Naive B cell (primary cell): ENCODE measurements at regions not wholly inside any gene's neighbourhood (a gene's known extent, or its start where the extent isn't known, plus 50 kb on each side); places are given as distances from the start of the nearest gene placed in this dataset.

Experiments
- ATAC-seq, 2 donors: fragments of 150-1000 bp; cut with Tn5 transposase; 2 replicates each; pipeline ENCODE4 v1.10.0; 2021; ENCODE audit warnings: low read depth in 2 of 2, mild to moderate bottlenecking in 2 of 2, moderate library complexity in 2 of 2
- DNase-seq: peaks from one replicate; pipeline ENCODE4 v3.0.0; 2022
- H3K27ac Mint-ChIP-seq, 6 donors: one replicate each; pipeline ENCODE4 v1.8.0; 2020 to 2022; ENCODE audit warnings: mild to moderate bottlenecking in 6 of 6, mixed read lengths in 6 of 6, moderate library complexity in 5 of 6, inconsistent platforms in 2 of 6
- H3K27me3 Mint-ChIP-seq, 3 donors: one replicate each; pipeline ENCODE4 v1.8.0; 2021 to 2022; ENCODE audit warnings: mixed read lengths in 3 of 3, mild to moderate bottlenecking in 1 of 3
- H3K36me3 Mint-ChIP-seq, 2 donors: one replicate each; pipeline ENCODE4 v1.8.0; 2020 to 2022; ENCODE audit warnings: mixed read lengths in 2 of 2, inconsistent platforms in 1 of 2, mild to moderate bottlenecking in 1 of 2
- H3K4me1 Mint-ChIP-seq, 3 donors: one replicate each; pipeline ENCODE4 v1.8.0; 2020 to 2022; ENCODE audit warnings: mixed read lengths in 3 of 3, inconsistent platforms in 1 of 3, mild to moderate bottlenecking in 1 of 3, moderate library complexity in 1 of 3
- H3K4me3 Mint-ChIP-seq, 8 donors: one replicate each; pipeline ENCODE4 v1.8.0; 2020 to 2022; ENCODE audit warnings: mild to moderate bottlenecking in 8 of 8, mixed read lengths in 8 of 8, moderate library complexity in 8 of 8, inconsistent platforms in 2 of 8
- H3K9me3 Mint-ChIP-seq, 7 donors: one replicate each; pipeline ENCODE4 v1.8.0; 2020 to 2022; ENCODE audit warnings: mixed read lengths in 7 of 7, mild to moderate bottlenecking in 5 of 7, inconsistent platforms in 2 of 7, moderate library complexity in 1 of 7

DNA sequence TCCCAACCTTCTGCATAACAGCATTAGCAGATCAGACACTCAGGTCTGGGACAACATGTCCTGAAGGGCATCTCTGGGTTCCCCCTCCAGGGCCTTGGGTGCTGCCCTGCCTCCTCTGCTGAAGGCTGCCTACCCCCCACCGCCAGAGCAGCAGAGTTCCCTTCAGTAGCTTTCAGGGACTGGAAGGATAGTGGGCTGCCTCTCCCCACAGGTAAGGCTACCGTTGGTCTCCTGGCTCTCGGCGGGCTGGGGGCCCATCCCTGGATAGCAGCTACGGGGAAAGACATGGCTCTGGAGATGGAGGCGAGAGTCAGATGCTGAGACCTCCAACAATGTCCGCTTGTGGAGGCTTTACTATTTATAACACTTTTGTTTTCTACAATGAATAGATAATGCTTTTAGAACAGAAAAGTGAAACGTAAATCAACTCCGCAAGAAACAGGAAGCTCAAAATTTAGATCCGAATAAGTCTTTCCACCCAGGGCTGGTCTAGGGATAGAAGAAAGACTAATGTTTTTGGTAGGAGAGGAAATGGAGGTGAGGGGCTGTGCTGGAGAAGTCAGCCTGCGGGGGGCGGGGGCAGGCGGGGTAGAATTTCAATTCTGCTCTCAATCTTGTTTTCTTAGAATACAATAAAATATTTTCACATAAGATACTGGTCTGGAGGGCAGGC lies 58.4 kb downstream of the ARL4C start:
- peak; percentile 65 to 70 for ATAC-seq
- no peaks in the 10 kb centered on the region for H3K27me3 Mint-ChIP-seq

DNA sequence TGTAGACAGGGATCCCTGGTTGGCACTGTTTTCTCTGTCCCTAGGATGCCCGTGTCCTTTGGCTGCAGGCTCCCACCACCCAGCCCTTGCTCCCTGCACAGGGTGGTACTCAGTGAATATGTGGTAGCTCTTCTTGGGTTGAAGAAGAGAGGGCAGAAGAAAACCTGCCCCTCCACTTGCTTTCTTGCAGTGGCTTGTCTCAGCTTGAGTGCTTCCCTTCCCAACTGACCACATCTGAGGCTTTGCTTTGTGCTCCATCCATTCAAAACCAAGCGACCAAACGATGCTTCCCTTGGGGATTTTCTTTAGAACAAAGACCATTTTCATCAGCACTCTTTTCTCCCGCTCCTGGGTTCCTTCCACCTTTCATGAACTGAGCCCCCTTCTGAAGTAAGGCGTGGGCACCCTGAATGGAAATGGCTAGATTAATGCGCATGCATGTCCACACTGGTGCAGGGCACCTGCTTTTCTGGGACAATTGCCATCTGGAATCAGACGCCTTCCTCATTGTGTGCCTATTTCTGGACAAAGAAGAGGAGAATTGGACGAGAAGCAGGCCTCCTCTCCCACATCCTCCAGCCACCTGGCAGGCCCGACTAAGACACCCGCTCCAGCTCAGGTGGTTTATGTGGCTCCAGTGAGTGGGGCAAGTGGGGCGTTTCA lies 59.1 kb downstream of the ARL4C start:
- Mint-ChIP-seq H3K4me3 (peak overlapping the region in 7 of 8 donors; percentile 43 to 84 (median 59)), H3K4me1 (peaks cover 53 to 81% (median 75%) of the 10 kb centered on the region in 3 donors)
- ATAC-seq: no peak

More for the DNA sequence above, 58.4 kb downstream of the ARL4C start:
- no peak for DNase-seq
- H3K27ac Mint-ChIP-seq: peak overlapping the region; percentile 89 to 94 (median 92)
- peak overlapping the region; percentile 1 to 84 (median 76) for H3K4me3 Mint-ChIP-seq
- H3K36me3 Mint-ChIP-seq: peaks cover 4 to 7% of the 10 kb centered on the region in 2 donors
- H3K4me1 Mint-ChIP-seq: peaks cover 58 to 83% (median 82%) of the 10 kb centered on the region in 3 donors
- H3K9me3 Mint-ChIP-seq: peaks cover 0 to 5% (median 4%) of the 10 kb centered on the region in 7 donors

DNA sequence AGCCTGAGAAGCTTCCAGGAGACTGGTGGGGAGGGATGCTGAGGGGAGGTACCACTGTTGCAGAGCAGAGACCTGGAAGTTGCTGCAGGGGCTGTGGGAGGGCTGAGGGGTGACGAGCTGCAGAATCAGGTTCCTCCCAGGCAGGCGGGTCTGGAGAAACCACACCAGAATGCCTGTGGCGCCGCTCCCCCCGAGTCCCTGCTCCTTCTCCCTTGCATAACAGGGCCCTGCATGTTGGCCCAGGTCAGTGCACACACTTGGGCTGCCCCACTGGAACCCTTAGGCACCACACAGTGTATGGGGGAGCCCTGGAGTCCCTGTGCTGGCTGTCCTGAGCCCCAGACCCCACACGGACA lies 60.4 kb downstream of the ARL4C start:
- H3K9me3 Mint-ChIP-seq: peaks cover 0 to 5% (median 0%) of the 10 kb centered on the region in 7 donors

More for the DNA sequence above, 59.1 kb downstream of the ARL4C start:
- peaks cover 4 to 7% of the 10 kb centered on the region in 2 donors for H3K36me3 Mint-ChIP-seq
- peak overlapping the region in 5 of 6 donors; percentile 72 to 97 (median 89) for H3K27ac Mint-ChIP-seq
- peaks cover 0 to 5% (median 4%) of the 10 kb centered on the region in 7 donors for H3K9me3 Mint-ChIP-seq
- no peak for DNase-seq
- no peaks in the 10 kb centered on the region for H3K27me3 Mint-ChIP-seq

DNA sequence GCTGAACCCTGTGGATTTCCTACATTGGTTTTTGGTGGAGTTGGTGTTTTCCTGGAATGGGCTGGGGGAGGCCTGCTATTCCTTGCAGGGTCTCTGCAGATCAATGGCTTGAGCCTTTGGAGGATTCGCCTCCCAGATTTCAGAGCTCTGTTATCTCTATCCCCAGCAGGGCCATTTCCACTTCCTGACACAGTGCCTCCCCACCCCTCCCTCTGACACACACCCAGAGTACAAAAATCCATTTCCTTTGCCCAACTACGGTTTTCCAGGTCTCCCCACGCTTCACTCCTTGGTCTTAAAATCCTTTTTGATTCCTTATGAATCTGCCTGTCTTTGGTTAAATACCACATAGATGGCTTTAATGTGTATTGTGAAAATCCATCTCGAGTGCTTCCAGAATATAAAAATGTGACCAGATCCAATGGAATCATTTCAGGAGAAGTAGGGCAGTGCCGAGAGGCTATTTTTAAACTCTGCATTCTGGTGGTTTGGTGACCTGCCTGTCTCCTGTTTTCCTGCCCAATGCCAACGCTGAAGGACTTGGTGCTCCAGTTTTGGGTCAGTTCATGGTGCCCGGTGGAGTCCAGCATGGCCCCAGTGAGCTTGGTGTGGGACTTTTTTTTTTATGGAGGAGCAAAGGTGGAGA lies 60.9 kb downstream of the ARL4C start:
- ATAC-seq (no peak), DNase-seq (no peak)
- H3K27ac Mint-ChIP-seq: peak overlapping the region in 3 of 6 donors; percentile 43 to 53 (median 44)
- peak overlapping the region in 1 of 8 donors; percentile 44 for H3K4me3 Mint-ChIP-seq
- peaks cover 0 to 3% (median 0%) of the 10 kb centered on the region in 7 donors for H3K9me3 Mint-ChIP-seq
- peaks cover 43 to 69% (median 60%) of the 10 kb centered on the region in 3 donors for H3K4me1 Mint-ChIP-seq
- H3K27me3 Mint-ChIP-seq: no peaks in the 10 kb centered on the region
- peaks cover 0 to 4% of the 10 kb centered on the region in 2 donors for H3K36me3 Mint-ChIP-seq

More for the DNA sequence above, 60.4 kb downstream of the ARL4C start:
- H3K4me3 Mint-ChIP-seq: peak overlapping the region in 1 of 8 donors; percentile 84
- no peaks in the 10 kb centered on the region for H3K27me3 Mint-ChIP-seq
- peaks cover 44 to 70% (median 64%) of the 10 kb centered on the region in 3 donors for H3K4me1 Mint-ChIP-seq
- H3K27ac Mint-ChIP-seq: peak overlapping the region in 2 of 6 donors; percentile 44 to 74
- DNase-seq (no peak), ATAC-seq (no peak)
- peaks cover 0 to 7% of the 10 kb centered on the region in 2 donors for H3K36me3 Mint-ChIP-seq

DNA sequence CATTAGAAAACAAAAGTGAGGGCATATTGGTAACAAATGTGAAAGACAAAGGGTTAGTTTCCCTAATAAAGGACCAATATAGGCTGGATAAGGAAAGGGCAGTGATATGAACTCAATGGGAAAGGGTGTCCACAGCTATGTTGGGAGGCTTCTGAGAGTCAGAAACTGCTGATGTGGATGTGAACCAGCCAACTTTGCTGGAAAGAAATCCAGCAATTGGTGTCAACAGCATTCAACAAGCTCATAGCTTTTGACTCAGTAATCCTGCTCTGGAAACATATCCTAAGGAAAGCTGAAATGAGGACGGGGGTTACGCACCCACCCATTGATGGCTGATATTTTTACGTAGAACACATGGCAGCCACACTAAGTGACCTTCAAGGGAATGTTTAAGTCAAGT lies 63.7 kb downstream of the ARL4C start:
- Mint-ChIP-seq H3K9me3 (no peaks in the 10 kb centered on the region), H3K36me3 (no peaks in the 10 kb centered on the region), H3K27me3 (no peaks in the 10 kb centered on the region), H3K4me3 (no peak overlapping the region), H3K4me1 (peaks cover 39 to 63% (median 54%) of the 10 kb centered on the region in 3 donors), H3K27ac (peak overlapping the region in 4 of 6 donors; percentile 19 to 55 (median 36))
- ATAC-seq (no peak), DNase-seq (no peak)

DNA sequence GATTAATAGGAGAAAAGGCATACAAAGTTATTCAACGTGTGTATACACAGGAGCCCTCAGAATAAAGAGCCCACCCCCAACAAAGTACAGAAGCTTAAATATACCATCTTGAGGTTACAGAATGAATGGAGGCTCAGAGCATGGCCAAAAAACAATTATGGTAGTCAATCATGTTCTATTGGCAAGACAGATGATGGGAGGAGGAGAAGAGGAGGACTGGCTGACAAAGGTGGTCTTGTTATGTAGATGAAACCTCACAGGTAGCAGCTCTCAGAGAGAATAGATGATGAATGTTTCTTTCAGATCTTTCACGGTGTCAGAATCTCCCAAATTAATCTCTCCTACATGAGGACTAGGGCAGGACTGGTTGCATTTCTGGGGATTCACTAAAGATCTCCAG lies 66.0 kb downstream of the ARL4C start:
- DNase-seq (no peak), ATAC-seq (no peak)
- Mint-ChIP-seq H3K4me3 (peak overlapping the region in 1 of 8 donors; percentile 7), H3K36me3 (no peaks in the 10 kb centered on the region), H3K9me3 (no peaks in the 10 kb centered on the region), H3K27me3 (no peaks in the 10 kb centered on the region), H3K27ac (peak overlapping the region in 1 of 6 donors; percentile 27), H3K4me1 (peaks cover 41 to 63% (median 54%) of the 10 kb centered on the region in 3 donors)

DNA sequence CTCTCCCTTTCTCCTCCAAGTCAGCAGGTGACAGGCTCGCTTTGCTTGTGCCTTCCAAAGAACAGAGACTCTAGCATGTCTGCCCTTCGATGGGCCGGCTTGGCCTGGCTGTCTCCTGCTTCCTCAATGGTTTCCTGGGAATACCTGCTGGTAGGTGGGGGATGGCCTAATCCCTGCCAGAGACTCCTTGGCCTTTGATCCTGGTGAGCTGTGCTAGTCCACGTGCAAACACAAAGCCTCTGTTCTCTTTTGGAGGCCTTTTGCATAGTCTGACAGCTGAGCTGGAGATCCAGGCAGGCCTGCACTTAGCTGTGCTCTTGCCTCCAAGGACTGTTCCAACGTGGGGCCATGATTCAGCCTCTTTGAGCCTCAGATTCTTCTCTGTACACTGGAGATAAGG lies 67.6 kb downstream of the ARL4C start:
- DNase-seq (no peak), ATAC-seq (no peak)
- Mint-ChIP-seq H3K27ac (peak overlapping the region in 5 of 6 donors; percentile 63 to 98 (median 83)), H3K4me3 (peak overlapping the region in 4 of 8 donors; percentile 9 to 44 (median 29)), H3K27me3 (no peaks in the 10 kb centered on the region), H3K9me3 (peaks cover 0 to 2% (median 0%) of the 10 kb centered on the region in 7 donors), H3K4me1 (peaks cover 52 to 73% (median 59%) of the 10 kb centered on the region in 3 donors), H3K36me3 (no peaks in the 10 kb centered on the region)

DNA sequence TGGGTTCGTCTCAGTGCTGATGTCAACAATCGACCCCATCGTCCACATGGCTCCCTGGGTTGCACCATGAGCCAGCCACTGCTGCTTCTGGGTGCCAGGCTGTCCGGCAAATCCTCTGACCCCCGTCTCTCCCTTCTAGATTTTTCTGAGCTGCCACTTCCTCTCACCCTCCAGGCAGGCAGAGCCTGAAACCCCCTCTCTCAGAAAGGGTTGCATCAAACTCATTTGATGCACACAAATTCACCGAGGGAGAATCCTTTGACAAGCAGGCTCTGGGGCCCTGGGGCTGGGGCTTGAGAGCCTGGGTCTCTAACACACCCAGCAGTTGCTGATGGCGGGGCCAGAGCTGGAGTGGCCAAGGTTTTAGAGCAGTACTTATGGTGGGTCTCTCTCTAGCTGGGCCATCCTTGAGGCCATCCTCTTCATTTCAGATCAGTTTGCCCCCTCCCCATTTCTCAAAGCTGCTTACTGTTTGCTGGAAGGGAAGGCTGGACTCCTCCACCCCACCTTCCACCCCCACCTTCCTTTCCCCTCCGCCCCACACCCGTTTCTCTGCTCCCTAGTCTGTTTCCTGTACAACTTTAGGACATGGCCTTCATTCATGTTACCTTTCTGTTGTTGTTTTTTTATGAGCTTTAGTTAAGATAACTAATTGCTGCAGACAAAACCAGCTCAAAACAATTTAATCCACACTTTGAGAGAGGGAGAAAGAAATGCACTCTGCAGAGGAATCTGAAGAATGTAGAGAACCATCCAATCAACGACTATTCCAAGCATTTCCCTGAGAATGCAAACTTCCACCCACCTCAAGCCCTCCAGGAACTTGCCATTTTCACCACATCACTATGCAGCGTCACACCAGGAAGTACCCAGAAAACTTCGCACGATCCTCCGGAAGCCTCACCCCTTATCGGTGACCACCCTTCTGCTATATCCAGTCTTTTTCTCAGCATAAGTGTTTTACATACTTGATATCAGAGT lies 69.5 kb downstream of the ARL4C start:
- Mint-ChIP-seq H3K27me3 (no peaks in the 10 kb centered on the region), H3K9me3 (peaks cover 0 to 4% (median 1%) of the 10 kb centered on the region in 7 donors), H3K36me3 (no peaks in the 10 kb centered on the region), H3K4me3 (peak overlapping the region; percentile 59 to 90 (median 74)), H3K4me1 (peaks cover 60 to 78% (median 72%) of the 10 kb centered on the region in 3 donors), H3K27ac (peak overlapping the region; percentile 97 to 99 (median 98))
- DNase-seq: no peak
- no peak for ATAC-seq

DNA sequence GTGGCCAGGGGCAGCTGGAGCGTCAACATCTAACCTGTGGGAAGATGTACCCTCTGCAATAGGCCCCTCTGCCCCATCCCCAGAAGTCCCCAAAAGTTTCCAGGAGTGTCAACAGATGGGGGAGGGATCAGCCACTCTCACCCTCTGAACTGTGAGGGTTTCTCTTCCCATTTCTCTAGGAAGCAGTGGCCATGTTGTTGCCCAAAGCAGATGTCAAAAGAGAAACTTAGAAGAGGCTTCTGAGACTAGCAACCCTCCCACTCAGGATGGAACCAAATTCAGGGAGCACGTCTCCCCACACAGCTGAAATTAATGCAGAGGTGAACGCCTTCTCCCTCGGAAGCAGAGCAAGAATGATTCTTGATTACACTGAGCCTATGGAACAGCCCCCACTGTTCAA lies 70.3 kb downstream of the ARL4C start:
- peak; percentile 46 for DNase-seq
- H3K27me3 Mint-ChIP-seq: no peaks in the 10 kb centered on the region
- H3K9me3 Mint-ChIP-seq: peaks cover 0 to 4% (median 1%) of the 10 kb centered on the region in 7 donors
- H3K4me1 Mint-ChIP-seq: peaks cover 64 to 86% (median 80%) of the 10 kb centered on the region in 3 donors
- no peaks in the 10 kb centered on the region for H3K36me3 Mint-ChIP-seq
- peak overlapping the region; percentile 97 to 99 (median 98) for H3K27ac Mint-ChIP-seq
- peak; percentile 9 to 10 for ATAC-seq
- H3K4me3 Mint-ChIP-seq: peak overlapping the region; percentile 59 to 90 (median 80)

DNA sequence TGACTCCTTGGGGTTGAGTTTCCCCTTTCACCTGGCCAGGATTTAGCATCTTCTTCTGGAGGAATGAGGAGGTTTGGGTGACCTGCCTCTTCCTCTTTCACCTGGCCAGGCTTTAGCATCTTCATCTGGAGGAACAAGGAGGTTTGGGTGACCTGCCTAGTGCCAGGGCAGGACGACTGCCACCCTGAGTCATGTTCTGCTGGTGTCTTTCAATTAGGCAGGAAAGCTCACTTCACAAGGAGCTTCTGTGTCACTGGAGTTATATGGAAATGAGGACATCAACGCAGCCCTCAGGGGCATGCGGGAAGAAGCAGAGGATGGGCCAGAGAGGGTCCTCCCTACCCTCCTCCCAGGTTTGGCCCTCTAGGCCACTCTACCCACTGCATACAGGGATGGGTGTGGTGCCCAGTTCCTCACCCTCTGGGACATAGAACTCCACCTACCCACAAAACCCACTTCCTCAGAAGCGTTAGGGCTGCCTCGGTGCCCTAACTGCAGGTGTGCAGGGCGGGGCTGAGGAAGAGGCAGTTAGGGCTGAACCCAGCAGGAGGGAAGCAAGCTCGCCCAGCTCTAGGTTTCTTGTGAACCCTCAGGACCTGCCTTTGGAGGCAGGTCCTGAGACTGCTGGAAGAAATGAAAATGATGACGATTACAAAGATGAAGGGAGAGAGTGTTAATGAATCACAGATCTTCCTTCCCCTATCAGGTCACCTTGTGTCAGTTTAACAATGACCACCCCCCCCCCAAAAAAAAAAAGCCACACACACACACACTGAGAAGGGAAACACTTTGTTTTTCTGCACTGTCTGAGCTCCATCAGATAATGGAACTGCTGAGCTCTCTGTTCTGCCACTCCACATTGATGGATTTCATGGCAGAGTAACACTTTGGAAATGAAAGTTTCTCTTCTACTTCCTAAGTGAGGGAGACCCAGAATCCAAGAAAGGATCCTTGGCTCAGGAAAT lies 71.0 kb downstream of the ARL4C start:
- Mint-ChIP-seq H3K4me3 (peak overlapping the region; percentile 59 to 90 (median 82)), H3K4me1 (peaks cover 68 to 91% (median 81%) of the 10 kb centered on the region in 3 donors), H3K9me3 (peaks cover 0 to 4% (median 1%) of the 10 kb centered on the region in 7 donors), H3K36me3 (no peaks in the 10 kb centered on the region), H3K27ac (peak overlapping the region; percentile 97 to 99 (median 98)), H3K27me3 (no peaks in the 10 kb centered on the region)
- DNase-seq (peak; percentile 92), ATAC-seq (peak; percentile 92)

DNA sequence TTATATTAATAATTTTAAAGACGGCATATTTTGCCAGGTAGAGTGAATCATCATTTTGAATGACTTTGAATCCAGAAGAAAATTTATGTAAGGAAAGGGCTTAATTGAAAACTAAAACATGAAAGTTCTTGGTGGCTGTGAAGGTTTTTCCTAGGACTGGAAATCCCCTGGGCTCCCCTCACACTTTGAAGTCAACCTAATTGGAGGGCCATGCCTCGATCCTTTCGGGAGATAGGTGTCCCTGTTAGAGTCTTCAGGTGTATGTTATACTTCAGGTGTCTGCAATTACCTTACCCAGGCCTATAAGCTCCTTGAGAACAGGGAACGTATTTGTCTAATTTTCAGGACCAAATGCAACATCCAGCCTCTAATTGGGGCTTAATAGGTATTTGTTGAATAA lies 73.0 kb downstream of the ARL4C start:
- Mint-ChIP-seq H3K9me3 (peaks cover 0 to 4% (median 1%) of the 10 kb centered on the region in 7 donors), H3K4me1 (peaks cover 65 to 98% (median 77%) of the 10 kb centered on the region in 3 donors), H3K27ac (peak overlapping the region; percentile 30 to 99 (median 83)), H3K27me3 (no peaks in the 10 kb centered on the region), H3K4me3 (peak overlapping the region in 3 of 8 donors; percentile 12 to 61 (median 36)), H3K36me3 (peaks cover 0 to under 1% of the 10 kb centered on the region in 2 donors)
- ATAC-seq (no peak), DNase-seq (no peak)
